Retinal pigment epithelial cell (primary cell): ENCODE measurements at regions not wholly inside any gene's neighbourhood (a gene's known extent, or its start where the extent isn't known, plus 50 kb on each side); places are given as distances from the start of the nearest gene placed in this dataset.

Experiments
- DNase-seq: peaks from one replicate; pipeline ENCODE4 v3.0.0-alpha.2; 2010; ENCODE audit warnings: low read depth
- H3K4me3 ChIP-seq: 2 replicates; pipeline ENCODE4 v1.5.1; 2011; ENCODE audit warnings: mild to moderate bottlenecking, low read length, control low read depth, moderate library complexity
- CTCF ChIP-seq: conservative IDR thresholded peaks from 2 replicates; pipeline ENCODE4 v1.5.1; 2011; ENCODE audit warnings: low read depth, low read length, control low read depth, inconsistent platforms

- DNase-seq = no peak
- no peak for TF ChIP-seq CTCF
- H3K4me3 ChIP-seq = no peak overlapping the region
These were observed 388.3 kb downstream of the NR2F1-AS1 start for GRCh38 chr5:93192683-93193082.

- TF ChIP-seq CTCF = no peak
- peak; percentile 96 for DNase-seq
- H3K4me3 ChIP-seq = no peak overlapping the region
These were observed 388.9 kb downstream of the NR2F1-AS1 start for GRCh38 chr5:93192087-93192486.

- no peak overlapping the region for H3K4me3 ChIP-seq
- no peak for TF ChIP-seq CTCF
- peak; percentile 71 for DNase-seq
These were observed 389.8 kb downstream of the NR2F1-AS1 start for GRCh38 chr5:93191035-93191817.

- peak; percentile 80 for DNase-seq
These were observed 391.3 kb downstream of the NR2F1-AS1 start for GRCh38 chr5:93189707-93190120.

GRCh38 chr5:93188876-93189485, 392.0 kb downstream of the NR2F1-AS1 start:
- DNase-seq = no peak
- TF ChIP-seq CTCF = no peak
- no peak overlapping the region for H3K4me3 ChIP-seq

More at GRCh38 chr5:93189707-93190120, 391.3 kb downstream of the NR2F1-AS1 start:
- H3K4me3 ChIP-seq = no peak overlapping the region
- no peak for TF ChIP-seq CTCF

- TF ChIP-seq CTCF = no peak
- DNase-seq = no peak
- no peak overlapping the region for H3K4me3 ChIP-seq
These were observed 394.8 kb downstream of the NR2F1-AS1 start for GRCh38 chr5:93186076-93186682.
